ENCODE measurements at regions not wholly inside any gene's neighbourhood (a gene's known extent, or its start where the extent isn't known, plus 50 kb on each side); places are given as distances from the start of the nearest gene placed in this dataset.

DNA sequence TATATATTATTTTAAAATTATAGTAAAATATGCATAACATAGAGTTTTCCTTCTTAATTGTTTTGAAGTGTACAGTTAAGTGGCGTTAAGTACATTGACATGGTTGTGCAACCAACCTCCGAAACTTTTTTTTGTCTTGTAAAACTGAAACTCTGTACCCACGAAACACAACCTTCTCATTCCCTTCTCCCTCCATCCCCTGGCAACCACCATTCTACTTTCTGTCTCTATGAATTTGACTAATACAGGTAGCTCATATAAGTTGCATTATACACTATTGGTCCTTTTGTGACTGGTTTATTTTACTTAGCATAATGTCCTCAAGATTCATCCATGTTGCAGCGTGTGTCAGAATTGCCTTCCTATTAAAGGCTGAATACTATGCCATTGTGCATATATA lies 179.4 kb downstream of the SATB1 start:
- H3K9me3 ChIP-seq (ENCODE audit: low read depth, low read length) = no peaks in the 10 kb centered on the region
- H3K4me1 ChIP-seq (ENCODE audit: insufficient read depth, low read length) = no peaks in the 10 kb centered on the region
- no peaks in the 10 kb centered on the region for H3K36me3 ChIP-seq (ENCODE audit: insufficient read depth, low read length)
- no peak overlapping the region for H2AFZ ChIP-seq (ENCODE audit: low read length)
- H3K27me3 ChIP-seq (ENCODE audit: insufficient read depth, low read length) = no peaks in the 10 kb centered on the region
- H3K27ac ChIP-seq (ENCODE audit: low read depth, low read length) = no peak overlapping the region
- no peak for DNase-seq (ENCODE audit: insufficient read length, low spot score, missing footprints)
- no peaks in the 10 kb centered on the region for H3K79me2 ChIP-seq (ENCODE audit: insufficient read depth, low read length)
- TF ChIP-seq, protein P1, sequence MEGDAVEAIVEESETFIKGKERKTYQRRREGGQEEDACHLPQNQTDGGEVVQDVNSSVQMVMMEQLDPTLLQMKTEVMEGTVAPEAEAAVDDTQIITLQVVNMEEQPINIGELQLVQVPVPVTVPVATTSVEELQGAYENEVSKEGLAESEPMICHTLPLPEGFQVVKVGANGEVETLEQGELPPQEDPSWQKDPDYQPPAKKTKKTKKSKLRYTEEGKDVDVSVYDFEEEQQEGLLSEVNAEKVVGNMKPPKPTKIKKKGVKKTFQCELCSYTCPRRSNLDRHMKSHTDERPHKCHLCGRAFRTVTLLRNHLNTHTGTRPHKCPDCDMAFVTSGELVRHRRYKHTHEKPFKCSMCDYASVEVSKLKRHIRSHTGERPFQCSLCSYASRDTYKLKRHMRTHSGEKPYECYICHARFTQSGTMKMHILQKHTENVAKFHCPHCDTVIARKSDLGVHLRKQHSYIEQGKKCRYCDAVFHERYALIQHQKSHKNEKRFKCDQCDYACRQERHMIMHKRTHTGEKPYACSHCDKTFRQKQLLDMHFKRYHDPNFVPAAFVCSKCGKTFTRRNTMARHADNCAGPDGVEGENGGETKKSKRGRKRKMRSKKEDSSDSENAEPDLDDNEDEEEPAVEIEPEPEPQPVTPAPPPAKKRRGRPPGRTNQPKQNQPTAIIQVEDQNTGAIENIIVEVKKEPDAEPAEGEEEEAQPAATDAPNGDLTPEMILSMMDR (IDR thresholded peaks at IDR 0.05; ENCODE audit: extremely low read depth, low read depth, low read length) = no peak
- no peak overlapping the region for H3K4me2 ChIP-seq (ENCODE audit: insufficient read depth, low read length)
- no peak overlapping the region for H3K4me3 ChIP-seq (ENCODE audit: insufficient read depth, low read length)
- H4K20me1 ChIP-seq (ENCODE audit: insufficient read depth, low read length) = no peaks in the 10 kb centered on the region

DNA sequence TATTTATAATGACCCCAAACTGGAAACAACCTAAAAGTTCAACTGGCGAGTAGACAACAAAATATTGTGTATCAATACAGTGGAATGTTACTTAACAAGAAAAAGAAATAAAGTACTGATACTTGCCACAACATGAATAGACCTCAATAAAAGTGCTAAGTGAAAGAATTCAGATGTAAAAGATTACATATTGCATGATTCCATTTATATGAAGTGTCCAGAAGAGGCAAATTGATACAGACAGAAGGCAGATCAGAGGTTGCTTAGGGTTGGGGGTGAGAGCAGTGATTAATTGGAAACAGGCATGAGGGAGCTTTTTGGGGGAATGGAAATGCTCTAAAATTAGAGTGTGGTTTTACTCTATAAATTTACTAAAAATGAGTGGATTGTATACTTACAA lies 183.3 kb downstream of the SATB1 start:
- Histone ChIP-seq H3K79me2 (ENCODE audit: insufficient read depth, low read length) (no peaks in the 10 kb centered on the region), H4K20me1 (ENCODE audit: insufficient read depth, low read length) (no peaks in the 10 kb centered on the region), H3K27ac (ENCODE audit: low read depth, low read length) (no peak overlapping the region), H3K27me3 (ENCODE audit: insufficient read depth, low read length) (no peaks in the 10 kb centered on the region), H3K36me3 (ENCODE audit: insufficient read depth, low read length) (no peaks in the 10 kb centered on the region), H3K4me3 (ENCODE audit: insufficient read depth, low read length) (no peak overlapping the region), H3K4me1 (ENCODE audit: insufficient read depth, low read length) (peaks cover 20% of the 10 kb centered on the region), H3K9me3 (ENCODE audit: low read depth, low read length) (no peaks in the 10 kb centered on the region), H2AFZ (ENCODE audit: low read length) (no peak overlapping the region), H3K4me2 (ENCODE audit: insufficient read depth, low read length) (no peak overlapping the region)
- TF ChIP-seq, protein P1 (IDR thresholded peaks at IDR 0.05; ENCODE audit: extremely low read depth, low read depth, low read length) = no peak
- DNase-seq (ENCODE audit: insufficient read length, low spot score, missing footprints) = no peak

DNA sequence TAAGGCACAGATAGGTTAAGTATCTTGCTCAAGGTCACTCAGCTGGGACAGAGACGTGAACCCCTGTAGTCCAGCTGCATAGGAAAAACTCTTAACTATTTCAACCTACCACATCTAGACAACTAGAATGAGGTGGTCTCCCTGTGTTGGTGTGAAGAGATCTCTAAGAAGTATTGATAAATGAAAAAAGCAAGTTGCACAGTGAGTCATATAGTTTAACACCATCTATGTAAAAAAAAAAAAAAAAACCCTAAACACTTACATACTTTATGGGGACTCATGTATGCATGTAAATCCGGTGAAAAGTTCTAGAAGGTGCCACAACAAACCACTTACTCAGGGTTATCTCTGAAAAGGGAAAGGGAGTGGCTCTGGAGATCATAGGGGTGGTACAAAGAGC lies 185.5 kb downstream of the SATB1 start:
- Histone ChIP-seq H3K4me1 (ENCODE audit: insufficient read depth, low read length) (peaks cover 21% of the 10 kb centered on the region), H3K36me3 (ENCODE audit: insufficient read depth, low read length) (no peaks in the 10 kb centered on the region), H3K4me2 (ENCODE audit: insufficient read depth, low read length) (no peak overlapping the region), H3K9me3 (ENCODE audit: low read depth, low read length) (no peaks in the 10 kb centered on the region), H3K4me3 (ENCODE audit: insufficient read depth, low read length) (no peak overlapping the region), H3K79me2 (ENCODE audit: insufficient read depth, low read length) (no peaks in the 10 kb centered on the region), H2AFZ (ENCODE audit: low read length) (no peak overlapping the region), H3K27me3 (ENCODE audit: insufficient read depth, low read length) (no peaks in the 10 kb centered on the region), H4K20me1 (ENCODE audit: insufficient read depth, low read length) (no peaks in the 10 kb centered on the region), H3K27ac (ENCODE audit: low read depth, low read length) (no peak overlapping the region)
- TF ChIP-seq, protein P1 (IDR thresholded peaks at IDR 0.05; ENCODE audit: extremely low read depth, low read depth, low read length) = no peak
- no peak for DNase-seq (ENCODE audit: insufficient read length, low spot score, missing footprints)

DNA sequence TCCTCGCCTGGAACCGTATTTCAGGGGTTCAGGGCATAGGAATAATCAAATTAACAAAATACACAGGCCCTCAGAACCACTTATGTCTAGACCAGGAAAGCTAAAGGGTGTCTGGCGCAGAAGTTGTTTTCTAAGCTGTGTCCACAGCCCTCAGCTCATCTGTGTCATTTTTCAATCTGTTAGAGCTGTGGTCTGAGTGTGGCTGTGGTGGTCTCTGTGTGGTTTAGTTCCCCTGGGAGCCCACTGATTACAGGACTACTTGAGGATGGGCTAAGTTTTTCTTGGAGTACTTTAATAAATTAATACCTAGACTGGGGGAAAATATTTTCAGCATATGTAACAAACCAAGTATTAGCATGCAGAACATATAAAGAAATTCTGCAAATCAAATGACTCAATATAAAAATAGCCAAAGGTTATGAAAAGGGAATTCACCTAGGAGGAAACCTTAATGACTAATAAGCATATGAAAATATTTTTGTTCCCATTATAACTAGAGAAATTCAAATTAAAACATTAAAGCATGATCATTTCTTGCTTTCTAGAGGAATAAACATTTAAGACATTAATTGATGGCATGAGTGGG lies 186.3 kb downstream of the SATB1 start:
- Histone ChIP-seq H4K20me1 (ENCODE audit: insufficient read depth, low read length) (no peaks in the 10 kb centered on the region), H3K27me3 (ENCODE audit: insufficient read depth, low read length) (no peaks in the 10 kb centered on the region), H3K9me3 (ENCODE audit: low read depth, low read length) (no peaks in the 10 kb centered on the region), H3K79me2 (ENCODE audit: insufficient read depth, low read length) (no peaks in the 10 kb centered on the region), H3K4me3 (ENCODE audit: insufficient read depth, low read length) (no peak overlapping the region), H3K4me2 (ENCODE audit: insufficient read depth, low read length) (no peak overlapping the region), H2AFZ (ENCODE audit: low read length) (no peak overlapping the region), H3K4me1 (ENCODE audit: insufficient read depth, low read length) (peaks cover 21% of the 10 kb centered on the region), H3K27ac (ENCODE audit: low read depth, low read length) (no peak overlapping the region), H3K36me3 (ENCODE audit: insufficient read depth, low read length) (no peaks in the 10 kb centered on the region)
- no peak for DNase-seq (ENCODE audit: insufficient read length, low spot score, missing footprints)
- TF ChIP-seq, protein P1 (IDR thresholded peaks at IDR 0.05; ENCODE audit: extremely low read depth, low read depth, low read length) = no peak
